Activated T-cell treated with anti-CD3 and anti-CD28 coated beads, Interleukin-2, amount 50 U/mL, for 4 hours (primary cell): ENCODE measurements at regions not wholly inside any gene's neighbourhood (a gene's known extent, or its start where the extent isn't known, plus 50 kb on each side); places are given as distances from the start of the nearest gene placed in this dataset.
"Not testable (repeated sequence)": the region's sequence is repeated elsewhere in the genome, so short reads cannot be mapped to it uniquely, and the experiment has no call there.

Source experiments
- ATAC-seq, 2 donors: fragments of 200-7000 bp; cut with Tn5 transposase; one replicate each; pipeline ENCODE4 v1.10.0; 2021
- DNase-seq: peaks from one replicate; pipeline ENCODE4 v3.0.0-alpha.2; 2020
- H3K27me3 Mint-ChIP-seq: one replicate; pipeline ENCODE4 v1.8.0; 2021; ENCODE audit warnings: low read depth, mixed read lengths
- H3K36me3 Mint-ChIP-seq: one replicate; pipeline ENCODE4 v1.8.0; 2022; ENCODE audit warnings: mixed read lengths; ENCODE audit not compliant: insufficient read depth
- H3K4me1 Mint-ChIP-seq: one replicate; pipeline ENCODE4 v1.8.0; 2021; ENCODE audit warnings: low read depth, mixed read lengths
- H3K4me3 Mint-ChIP-seq: one replicate; pipeline ENCODE4 v1.8.0; 2021; ENCODE audit warnings: mild to moderate bottlenecking, moderate library complexity, mixed read lengths
- H3K9me3 Mint-ChIP-seq: one replicate; pipeline ENCODE4 v1.8.0; 2021; ENCODE audit warnings: mixed read lengths

DNA sequence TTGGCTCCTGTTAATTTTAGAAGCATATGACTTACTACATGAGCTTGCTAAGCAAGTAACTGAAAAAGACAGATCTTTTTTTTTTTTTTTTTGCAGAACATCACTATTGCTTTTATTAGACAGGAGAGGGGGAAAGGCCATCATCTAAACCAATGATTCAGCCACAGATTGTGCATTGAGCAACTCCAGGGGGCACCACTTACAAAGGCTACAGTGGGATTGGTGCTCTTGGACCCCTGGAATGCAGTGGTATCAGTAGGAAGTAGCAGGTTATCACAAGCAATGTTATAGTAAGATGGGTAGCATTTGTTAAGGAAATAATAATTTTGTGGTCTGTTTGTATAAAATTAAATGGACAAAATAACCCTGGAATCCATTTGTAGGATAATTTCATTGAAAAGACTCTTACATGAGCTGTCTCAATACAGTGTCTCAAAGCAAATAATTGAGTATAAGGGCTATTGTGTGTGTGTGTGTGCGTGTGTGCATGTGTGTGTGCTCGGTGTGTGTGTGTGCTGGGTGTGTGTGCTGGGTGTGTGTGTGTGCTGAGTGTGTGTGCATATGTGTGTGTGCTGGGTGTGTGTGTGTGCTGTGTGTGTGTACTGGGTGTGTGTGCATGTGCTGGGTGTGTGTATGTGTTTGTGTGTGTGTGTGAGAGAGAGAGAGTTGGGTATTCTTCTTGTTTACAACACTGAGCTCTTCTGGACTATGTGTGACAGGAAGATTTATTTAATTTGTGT is 296.3 kb downstream of the PCDH7 start:
- no peaks in the 10 kb centered on the region for H3K36me3 Mint-ChIP-seq
- no peak for ATAC-seq
- no peaks in the 10 kb centered on the region for H3K27me3 Mint-ChIP-seq
- peaks cover 12% of the 10 kb centered on the region for H3K9me3 Mint-ChIP-seq
- no peak overlapping the region for H3K4me3 Mint-ChIP-seq
- no peak for DNase-seq
- no peaks in the 10 kb centered on the region for H3K4me1 Mint-ChIP-seq

GRCh38 chr4:31020363-31020762 is 300.2 kb downstream of the PCDH7 start:
- ATAC-seq (no peak), DNase-seq (no peak)
- no peaks in the 10 kb centered on the region for H3K27me3 Mint-ChIP-seq
- H3K4me1 Mint-ChIP-seq: no peaks in the 10 kb centered on the region
- H3K36me3 Mint-ChIP-seq: no peaks in the 10 kb centered on the region
- peaks cover 10% of the 10 kb centered on the region for H3K9me3 Mint-ChIP-seq
- no peak overlapping the region for H3K4me3 Mint-ChIP-seq

DNA sequence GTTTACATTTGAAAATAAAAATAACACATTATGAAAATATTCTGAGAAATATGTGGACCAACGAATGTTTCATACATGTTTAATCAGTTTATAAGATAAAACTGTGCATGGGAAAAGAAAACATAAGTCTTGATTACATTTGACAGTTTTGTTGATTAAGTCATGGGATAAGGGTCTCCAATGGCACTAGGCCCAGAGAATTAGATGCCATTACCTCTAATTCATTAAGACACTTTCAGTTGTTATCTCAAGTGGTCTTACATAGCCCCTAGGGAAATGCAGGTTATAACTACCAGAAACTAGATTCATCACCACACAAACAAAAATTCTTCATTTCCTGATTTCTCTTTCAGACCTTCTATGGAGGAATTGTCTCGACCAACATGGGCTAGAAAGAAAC is 300.8 kb downstream of the PCDH7 start:
- no peak for DNase-seq
- ATAC-seq: no peak
- Mint-ChIP-seq H3K27me3 (no peaks in the 10 kb centered on the region), H3K36me3 (no peaks in the 10 kb centered on the region), H3K4me3 (no peak overlapping the region), H3K9me3 (peaks cover 10% of the 10 kb centered on the region), H3K4me1 (no peaks in the 10 kb centered on the region)

GRCh38 chr4:31022702-31023101 is 302.5 kb downstream of the PCDH7 start:
- Mint-ChIP-seq H3K4me1 (no peaks in the 10 kb centered on the region), H3K9me3 (peaks cover 9% of the 10 kb centered on the region), H3K4me3 (no peak overlapping the region), H3K27me3 (no peaks in the 10 kb centered on the region), H3K36me3 (no peaks in the 10 kb centered on the region)
- DNase-seq (no peak), ATAC-seq (no peak)

DNA sequence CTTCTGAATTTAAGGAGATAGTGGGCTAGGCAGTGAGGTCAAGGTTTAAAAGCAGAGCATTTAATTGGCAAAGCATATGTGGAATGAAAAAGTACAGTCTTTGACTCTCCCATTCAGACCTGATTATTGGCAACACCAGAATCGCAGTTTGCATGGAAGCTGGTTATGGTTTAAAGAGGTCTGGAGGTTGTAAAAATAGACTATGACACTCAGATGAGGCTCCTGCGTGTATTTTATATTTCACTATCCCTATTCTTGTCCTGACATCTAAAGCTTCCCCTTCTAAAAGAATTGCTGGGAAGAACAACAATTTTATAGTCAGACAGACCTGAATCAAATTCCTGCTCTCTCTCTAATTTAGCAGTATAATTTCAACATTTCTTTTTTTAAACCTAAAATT is 302.9 kb downstream of the PCDH7 start:
- Mint-ChIP-seq H3K27me3 (no peaks in the 10 kb centered on the region), H3K36me3 (no peaks in the 10 kb centered on the region), H3K4me3 (no peak overlapping the region), H3K4me1 (no peaks in the 10 kb centered on the region), H3K9me3 (peaks cover 9% of the 10 kb centered on the region)
- ATAC-seq (no peak), DNase-seq (no peak)

DNA sequence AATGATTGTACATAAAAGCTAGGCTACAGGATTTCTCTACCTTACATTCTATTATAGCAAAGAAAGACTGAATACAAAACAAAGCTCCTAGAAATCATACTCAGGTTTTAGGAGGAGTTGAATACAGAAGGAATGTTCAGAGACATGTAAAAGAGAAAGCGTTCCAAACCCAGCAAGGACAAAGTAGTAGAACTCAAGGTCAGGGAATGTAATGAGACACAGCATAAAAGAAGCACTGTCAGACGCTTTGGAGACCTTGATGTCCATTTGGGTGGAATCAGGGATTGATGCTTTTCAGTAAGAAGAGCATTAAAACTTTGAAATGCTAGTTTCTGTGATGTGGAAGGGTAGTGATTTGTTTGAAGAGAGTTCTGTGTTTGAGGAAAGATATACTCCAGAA is 303.6 kb downstream of the PCDH7 start:
- Mint-ChIP-seq H3K9me3 (peaks cover 9% of the 10 kb centered on the region), H3K4me3 (no peak overlapping the region), H3K4me1 (no peaks in the 10 kb centered on the region), H3K36me3 (no peaks in the 10 kb centered on the region), H3K27me3 (no peaks in the 10 kb centered on the region)
- ATAC-seq (no peak), DNase-seq (no peak)

DNA sequence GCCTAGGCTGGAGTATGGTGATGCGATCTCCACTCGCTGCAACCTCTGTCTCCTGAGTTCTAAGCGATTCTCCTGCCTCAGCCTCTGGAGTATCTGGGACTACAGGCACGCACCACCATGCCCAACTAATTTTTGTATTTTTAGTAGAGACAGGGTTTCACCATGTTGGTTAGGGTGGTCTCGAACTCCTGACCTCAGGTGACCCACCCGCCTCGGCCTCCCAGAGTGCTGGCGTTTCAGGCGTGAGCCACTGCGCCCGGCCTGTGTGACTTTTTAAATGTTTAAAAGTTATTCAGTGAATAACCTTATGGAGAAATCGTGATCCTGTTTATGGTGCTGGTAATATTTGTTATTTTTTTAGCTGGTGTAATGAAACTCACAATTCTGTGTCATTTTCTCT is 304.6 kb downstream of the PCDH7 start:
- not testable (repeated sequence) for ATAC-seq, H3K27me3 Mint-ChIP-seq, H3K4me1 Mint-ChIP-seq, H3K36me3 Mint-ChIP-seq, H3K9me3 Mint-ChIP-seq, DNase-seq, H3K4me3 Mint-ChIP-seq

DNA sequence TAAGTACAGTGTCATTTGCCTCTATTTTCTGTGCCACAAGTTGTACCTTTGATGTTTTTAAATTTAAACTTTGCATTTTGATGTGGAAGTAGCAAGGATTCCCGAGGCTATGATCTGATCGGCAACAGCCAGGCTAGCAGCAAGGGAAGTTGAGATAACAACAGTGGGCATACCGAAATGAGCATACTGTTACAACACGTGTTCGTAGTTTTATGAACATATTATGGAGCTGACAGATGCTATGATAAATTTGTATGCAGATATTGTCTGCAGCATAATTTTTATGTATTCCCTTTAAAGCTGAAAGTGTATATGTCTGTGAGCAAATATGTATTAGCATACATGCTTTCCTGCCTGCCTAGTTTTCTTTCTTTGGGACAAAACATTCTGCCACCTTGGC is 306.1 kb downstream of the PCDH7 start:
- H3K27me3 Mint-ChIP-seq: no peaks in the 10 kb centered on the region
- peaks cover 13% of the 10 kb centered on the region for H3K9me3 Mint-ChIP-seq
- no peaks in the 10 kb centered on the region for H3K4me1 Mint-ChIP-seq
- DNase-seq: no peak
- no peak overlapping the region for H3K4me3 Mint-ChIP-seq
- H3K36me3 Mint-ChIP-seq: no peaks in the 10 kb centered on the region
- no peak for ATAC-seq

DNA sequence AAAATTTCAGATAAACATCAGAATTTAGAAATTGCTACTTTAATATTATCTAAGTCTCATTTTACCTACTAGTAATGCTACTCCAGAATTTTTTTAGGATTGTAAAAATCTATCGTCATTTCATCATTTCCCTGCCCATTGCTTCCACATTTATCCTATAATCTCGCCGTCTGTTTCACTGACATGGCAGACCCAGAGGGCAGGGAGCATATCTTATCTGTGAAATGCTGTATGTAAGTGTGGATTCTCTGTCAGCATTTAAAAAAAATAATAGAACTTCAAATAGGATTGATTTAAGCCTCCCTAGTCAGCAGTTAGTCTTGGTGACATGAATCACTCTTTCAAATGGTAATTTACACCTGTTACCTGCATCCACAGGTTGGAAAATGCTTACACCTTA is 314.4 kb downstream of the PCDH7 start:
- H3K27me3 Mint-ChIP-seq: no peaks in the 10 kb centered on the region
- H3K9me3 Mint-ChIP-seq: peaks cover 9% of the 10 kb centered on the region
- ATAC-seq (no peak), DNase-seq (no peak)
- H3K4me3 Mint-ChIP-seq: no peak overlapping the region
- no peaks in the 10 kb centered on the region for H3K4me1 Mint-ChIP-seq
- no peaks in the 10 kb centered on the region for H3K36me3 Mint-ChIP-seq

GRCh38 chr4:31035761-31036160 is 315.6 kb downstream of the PCDH7 start:
- no peaks in the 10 kb centered on the region for H3K4me1 Mint-ChIP-seq
- ATAC-seq (no peak), DNase-seq (no peak)
- H3K9me3 Mint-ChIP-seq: peaks cover 6% of the 10 kb centered on the region
- no peaks in the 10 kb centered on the region for H3K36me3 Mint-ChIP-seq
- no peaks in the 10 kb centered on the region for H3K27me3 Mint-ChIP-seq
- H3K4me3 Mint-ChIP-seq: no peak overlapping the region

DNA sequence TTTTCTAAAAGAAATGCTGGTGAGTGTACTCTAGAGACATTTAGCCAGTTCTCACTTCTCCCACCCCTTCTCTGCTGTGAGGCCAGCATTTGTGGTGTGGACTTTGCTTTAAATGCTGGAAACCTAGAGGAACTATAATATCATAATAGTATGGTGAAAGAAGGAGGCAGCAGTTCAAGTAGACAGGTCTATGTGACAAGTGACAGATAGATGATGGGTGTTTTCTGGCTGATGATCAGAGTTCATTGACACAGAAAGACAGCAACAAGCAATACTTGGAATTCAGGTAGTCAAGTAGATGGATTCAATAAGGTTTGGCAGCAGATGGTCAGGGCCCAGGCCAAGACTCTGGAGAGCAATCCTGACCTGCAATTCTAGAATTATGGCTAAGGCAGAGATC is 317.5 kb downstream of the PCDH7 start:
- Mint-ChIP-seq H3K9me3 (peaks cover 4% of the 10 kb centered on the region), H3K27me3 (no peaks in the 10 kb centered on the region), H3K4me3 (no peak overlapping the region), H3K36me3 (no peaks in the 10 kb centered on the region), H3K4me1 (no peaks in the 10 kb centered on the region)
- DNase-seq (no peak), ATAC-seq (no peak)

DNA sequence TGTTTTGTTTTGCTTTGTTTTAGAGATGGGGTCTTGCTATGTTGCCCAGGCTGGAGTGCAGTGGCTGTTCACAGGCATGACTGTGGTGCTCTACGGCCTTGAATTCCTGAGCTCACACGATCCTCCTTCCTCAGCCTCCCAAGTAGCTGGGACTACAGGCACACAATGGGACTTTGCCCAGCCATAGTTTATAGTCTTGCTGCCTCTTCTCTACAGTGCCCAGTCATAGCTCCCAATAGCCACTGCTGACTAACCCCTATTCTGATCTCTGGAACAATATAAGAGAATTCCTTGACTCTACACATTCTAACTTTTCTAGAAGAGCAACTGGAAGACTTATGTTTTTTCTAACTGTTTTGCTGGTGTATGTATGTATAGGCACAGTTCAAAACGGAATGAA is 319.2 kb downstream of the PCDH7 start:
- H3K27me3 Mint-ChIP-seq: no peaks in the 10 kb centered on the region
- H3K9me3 Mint-ChIP-seq: peaks cover 7% of the 10 kb centered on the region
- H3K36me3 Mint-ChIP-seq: no peaks in the 10 kb centered on the region
- ATAC-seq: no peak
- DNase-seq: no peak
- H3K4me3 Mint-ChIP-seq: no peak overlapping the region
- H3K4me1 Mint-ChIP-seq: no peaks in the 10 kb centered on the region

DNA sequence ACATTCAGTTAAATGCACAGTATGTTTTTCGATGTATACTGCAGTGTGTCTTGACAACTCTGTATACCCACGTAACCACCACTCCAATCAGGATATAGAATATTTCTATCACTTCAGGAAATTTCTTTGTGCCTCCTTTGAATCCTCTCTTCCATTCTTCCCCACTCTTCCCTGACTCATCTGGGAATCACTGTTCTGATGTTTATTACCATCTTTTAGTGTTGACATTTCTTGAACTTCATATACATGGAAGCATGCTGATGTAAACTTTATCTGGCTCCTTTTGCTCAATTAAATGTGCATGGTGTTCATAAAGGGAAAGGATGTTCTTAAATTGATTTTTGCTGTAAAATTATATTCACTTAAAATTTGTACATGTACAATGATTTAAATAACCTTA is 319.9 kb downstream of the PCDH7 start:
- H3K4me3 Mint-ChIP-seq: no peak overlapping the region
- ATAC-seq: no peak
- no peaks in the 10 kb centered on the region for H3K36me3 Mint-ChIP-seq

GRCh38 chr4:31041385-31041784 is 321.2 kb downstream of the PCDH7 start:
- DNase-seq: no peak
- peaks cover 7% of the 10 kb centered on the region for H3K9me3 Mint-ChIP-seq
- ATAC-seq: no peak
- H3K36me3 Mint-ChIP-seq: no peaks in the 10 kb centered on the region
- H3K27me3 Mint-ChIP-seq: no peaks in the 10 kb centered on the region
- H3K4me3 Mint-ChIP-seq: no peak overlapping the region
- H3K4me1 Mint-ChIP-seq: no peaks in the 10 kb centered on the region

More for the DNA sequence above, 319.9 kb downstream of the PCDH7 start:
- H3K9me3 Mint-ChIP-seq: peaks cover 7% of the 10 kb centered on the region
- no peak for DNase-seq
- H3K27me3 Mint-ChIP-seq: no peaks in the 10 kb centered on the region
- H3K4me1 Mint-ChIP-seq: no peaks in the 10 kb centered on the region

GRCh38 chr4:31041853-31042252 is 321.7 kb downstream of the PCDH7 start:
- Mint-ChIP-seq H3K27me3 (no peaks in the 10 kb centered on the region), H3K36me3 (no peaks in the 10 kb centered on the region), H3K4me1 (no peaks in the 10 kb centered on the region), H3K9me3 (peaks cover 7% of the 10 kb centered on the region), H3K4me3 (no peak overlapping the region)
- ATAC-seq: no peak
- DNase-seq: no peak
